ENCODE measurements at regions not wholly inside any gene's neighbourhood (a gene's known extent, or its start where the extent isn't known, plus 50 kb on each side); places are given as distances from the start of the nearest gene placed in this dataset.

DNA sequence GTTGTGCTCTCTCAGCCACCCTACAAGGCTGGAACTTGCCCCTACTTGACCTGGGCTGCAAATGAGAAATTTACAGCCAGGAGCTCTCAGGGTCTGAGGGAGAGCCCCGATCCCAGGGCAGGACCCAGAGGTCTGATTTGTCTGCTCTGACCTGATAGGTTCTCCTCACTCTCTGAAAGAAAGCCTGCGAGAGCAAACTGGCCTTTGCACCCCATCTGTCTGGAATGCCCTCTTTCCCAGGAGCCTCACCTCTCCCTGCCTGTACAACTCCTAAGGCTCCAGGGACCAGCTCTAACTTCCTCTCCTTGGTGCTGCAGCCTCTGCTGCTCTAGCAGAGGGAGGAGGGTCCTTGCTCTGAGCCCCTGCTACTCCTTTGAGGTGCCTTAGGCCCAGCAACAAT, 137.8 kb downstream of the UQCRFS1 start:
- Histone ChIP-seq H2AFZ (ENCODE audit: low read depth, low read length) (no peak overlapping the region), H3K4me2 (ENCODE audit: insufficient read depth, low read length) (no peak overlapping the region), H3K9ac (replicated peaks; ENCODE audit: extremely low read depth, insufficient read depth, low read length) (no peak overlapping the region), H4K20me1 (replicated peaks; ENCODE audit: control insufficient read depth, extremely low read depth, insufficient read depth, low read length) (no peaks in the 10 kb centered on the region), H3K27ac (ENCODE audit: insufficient read depth, low read depth, low read length) (no peak overlapping the region), H3K9me1 (replicated peaks; ENCODE audit: control insufficient read depth, extremely low read depth, insufficient read depth, low read length) (no peaks in the 10 kb centered on the region), H3K4me3 (replicated peaks in 1 of 3; ENCODE audit: insufficient read depth in 1 of 3, low read depth in 1 of 3, low read length in 3 of 3) (no peak overlapping the region), H3K9me3 (replicated peaks; ENCODE audit: control insufficient read depth, insufficient read depth, low read length) (peaks cover 8% of the 10 kb centered on the region), H3K27me3 (ENCODE audit: control insufficient read depth in 2 of 2, insufficient read depth in 2 of 2, low read length in 2 of 2) (no peaks in the 10 kb centered on the region), H3K4me1 (ENCODE audit: control insufficient read depth, extremely low read depth, insufficient read depth, low read length) (no peaks in the 10 kb centered on the region), H3K36me3 (ENCODE audit: control insufficient read depth in 2 of 2, extremely low read depth in 1 of 2, insufficient read depth in 2 of 2, low read length in 2 of 2) (no peaks in the 10 kb centered on the region), H3K79me2 (ENCODE audit: control insufficient read depth, insufficient read depth, low read length) (no peaks in the 10 kb centered on the region)
- DNase-seq (ENCODE audit: low read depth, low spot score) (no peak), FAIRE-seq (no peak)
- dilution Hi-C loops (cut with MboI; ENCODE audit: extremely low pct_ligation_motif_present, low sequenced_read_pairs) (no loop called here), intact Hi-C loops (cut with micrococcal nuclease) (no loop called here)
- ChIA-PET CTCF (no interaction called here), POLR2A (no interaction called here)
- no TSS peak for BruUV-seq (replicated peaks)
- TF ChIP-seq GATA2 (IDR thresholded peaks at IDR 0.05; ENCODE audit: insufficient read depth, insufficient read length, low read depth, low read length) (no peak), EZH2 (IDR thresholded peaks at IDR 0.05; ENCODE audit: borderline replicate concordance, low read depth, low read length, severe bottlenecking) (no peak), CTCF (IDR thresholded peaks at IDR 0.05; ENCODE audit: extremely low read depth in 1 of 2, insufficient read depth in 1 of 2, low read depth in 1 of 2, low read length in 2 of 2) (no peak), POLR2A (IDR thresholded peaks at IDR 0.05; ENCODE audit: low read depth, low read length) (no peak), POLR2AphosphoS5 (IDR thresholded peaks at IDR 0.05; ENCODE audit: insufficient read depth, low read depth, low read length) (no peak), FOS (IDR thresholded peaks at IDR 0.05; ENCODE audit: borderline replicate concordance, insufficient read depth, low read length) (no peak), JUN (IDR thresholded peaks at IDR 0.05; ENCODE audit: borderline replicate concordance, insufficient read depth, insufficient read length, low read depth) (no peak)
- TF ChIP-seq, protein P1, sequence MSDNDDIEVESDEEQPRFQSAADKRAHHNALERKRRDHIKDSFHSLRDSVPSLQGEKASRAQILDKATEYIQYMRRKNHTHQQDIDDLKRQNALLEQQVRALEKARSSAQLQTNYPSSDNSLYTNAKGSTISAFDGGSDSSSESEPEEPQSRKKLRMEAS (IDR thresholded peaks at IDR 0.05; ENCODE audit: insufficient read depth, insufficient read length) = no peak

Measured in endothelial cell of umbilical vein (primary cell).